ENCODE measurements at regions not wholly inside any gene's neighbourhood (a gene's known extent, or its start where the extent isn't known, plus 50 kb on each side); places are given as distances from the start of the nearest gene placed in this dataset.

- intact Hi-C loops (cut with micrococcal nuclease): no loop called here
- no peak for DNase-seq (ENCODE audit: unreplicated experiment)
- peaks cover 13% of the 10 kb centered on the region for H3K27me3 Mint-ChIP-seq (ENCODE audit: insufficient read depth, unreplicated experiment)
- H3K36me3 Mint-ChIP-seq (ENCODE audit: insufficient read depth, unreplicated experiment): no peaks in the 10 kb centered on the region
- BruUV-seq (replicated peaks): no TSS peak
- peaks cover 7% of the 10 kb centered on the region for H3K9me3 Mint-ChIP-seq (ENCODE audit: unreplicated experiment)
- no peak for TF ChIP-seq CTCF (IDR thresholded peaks at IDR 0.05; ENCODE audit: unreplicated experiment)
- POLR2A ChIA-PET: no interaction called here
- CTCF ChIA-PET: no interaction called here
- no peak overlapping the region for H3K27ac Mint-ChIP-seq (ENCODE audit: low read depth, unreplicated experiment)
- no peaks in the 10 kb centered on the region for H3K4me1 Mint-ChIP-seq (ENCODE audit: insufficient read depth, unreplicated experiment)
- no peak overlapping the region for H3K4me3 Mint-ChIP-seq (ENCODE audit: unreplicated experiment)
These were observed 694.9 kb upstream of the ID4 start for GRCh38 chr6:19142275-19142674.

- intact Hi-C loops (cut with micrococcal nuclease): no loop called here
- H3K27ac Mint-ChIP-seq (ENCODE audit: low read depth, unreplicated experiment): no peak overlapping the region
- H3K27me3 Mint-ChIP-seq (ENCODE audit: insufficient read depth, unreplicated experiment): peaks cover 10% of the 10 kb centered on the region
- H3K4me1 Mint-ChIP-seq (ENCODE audit: insufficient read depth, unreplicated experiment): no peaks in the 10 kb centered on the region
- no peaks in the 10 kb centered on the region for H3K36me3 Mint-ChIP-seq (ENCODE audit: insufficient read depth, unreplicated experiment)
- ChIA-PET CTCF (no interaction called here), POLR2A (no interaction called here)
- no TSS peak for BruUV-seq (replicated peaks)
- no peaks in the 10 kb centered on the region for H3K9me3 Mint-ChIP-seq (ENCODE audit: unreplicated experiment)
- TF ChIP-seq CTCF (IDR thresholded peaks at IDR 0.05; ENCODE audit: unreplicated experiment): no peak
- DNase-seq (ENCODE audit: unreplicated experiment): no peak
- H3K4me3 Mint-ChIP-seq (ENCODE audit: unreplicated experiment): no peak overlapping the region
These were observed 686.9 kb upstream of the ID4 start for GRCh38 chr6:19150307-19150706.

- Mint-ChIP-seq H3K27me3 (ENCODE audit: insufficient read depth, unreplicated experiment) (peaks cover 10% of the 10 kb centered on the region), H3K27ac (ENCODE audit: low read depth, unreplicated experiment) (no peak overlapping the region), H3K4me3 (ENCODE audit: unreplicated experiment) (no peak overlapping the region), H3K9me3 (ENCODE audit: unreplicated experiment) (no peaks in the 10 kb centered on the region), H3K4me1 (ENCODE audit: insufficient read depth, unreplicated experiment) (no peaks in the 10 kb centered on the region), H3K36me3 (ENCODE audit: insufficient read depth, unreplicated experiment) (no peaks in the 10 kb centered on the region)
- no peak for DNase-seq (ENCODE audit: unreplicated experiment)
- intact Hi-C loops (cut with micrococcal nuclease): no loop called here
- TF ChIP-seq CTCF (IDR thresholded peaks at IDR 0.05; ENCODE audit: unreplicated experiment): no peak
- ChIA-PET POLR2A (no interaction called here), CTCF (interaction anchor here (1.1 kb wide), 1 partner anchor 129 kb away, joined by 3 read pairs; no protein-coding TSS in a partner anchor)
- no TSS peak for BruUV-seq (replicated peaks)
These were observed 683.7 kb upstream of the ID4 start for GRCh38 chr6:19153270-19153980.

GRCh38 chr6:19153981-19154295 is 683.2 kb upstream of the ID4 start:
- no peaks in the 10 kb centered on the region for H3K9me3 Mint-ChIP-seq (ENCODE audit: unreplicated experiment)
- TF ChIP-seq CTCF (IDR thresholded peaks at IDR 0.05; ENCODE audit: unreplicated experiment): no peak
- no peak for DNase-seq (ENCODE audit: unreplicated experiment)
- peaks cover 10% of the 10 kb centered on the region for H3K27me3 Mint-ChIP-seq (ENCODE audit: insufficient read depth, unreplicated experiment)
- no peak overlapping the region for H3K27ac Mint-ChIP-seq (ENCODE audit: low read depth, unreplicated experiment)
- no TSS peak for BruUV-seq (replicated peaks)
- intact Hi-C loops (cut with micrococcal nuclease): no loop called here
- no peak overlapping the region for H3K4me3 Mint-ChIP-seq (ENCODE audit: unreplicated experiment)
- ChIA-PET POLR2A (no interaction called here), CTCF (interaction anchor here (1.1 kb wide), 1 partner anchor 129 kb away, joined by 3 read pairs; no protein-coding TSS in a partner anchor)
- no peaks in the 10 kb centered on the region for H3K4me1 Mint-ChIP-seq (ENCODE audit: insufficient read depth, unreplicated experiment)
- H3K36me3 Mint-ChIP-seq (ENCODE audit: insufficient read depth, unreplicated experiment): no peaks in the 10 kb centered on the region

Data from MCF 10A (cell line).